ENCODE measurements at regions not wholly inside any gene's neighbourhood (a gene's known extent, or its start where the extent isn't known, plus 50 kb on each side); places are given as distances from the start of the nearest gene placed in this dataset.
A peak's percentile ranks its signal among the peaks of the same experiment; 100 is the strongest.

DNA sequence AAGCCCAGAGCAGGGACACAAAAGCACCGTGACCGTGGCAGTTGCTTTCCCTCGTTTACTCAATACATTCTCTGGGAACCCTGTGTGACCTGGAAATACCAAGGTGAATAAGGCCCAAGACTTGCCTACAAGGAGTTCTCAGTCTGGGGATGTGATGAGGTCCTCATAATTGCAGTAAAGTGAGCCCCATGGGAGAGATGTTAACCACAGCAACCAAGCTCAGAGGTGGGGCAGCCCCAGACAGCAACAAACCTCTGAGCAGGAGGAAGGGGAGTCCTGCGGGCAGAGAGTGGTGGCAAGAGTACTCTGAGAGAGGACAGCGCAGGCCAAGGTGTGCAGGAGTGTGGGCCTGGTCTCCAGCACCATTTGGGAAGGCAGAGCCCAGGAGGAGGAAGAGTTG, 91.6 kb downstream of the TTC32 start:
- DNase-seq (no peak), ATAC-seq (no peak)
- TF ChIP-seq, protein P1, sequence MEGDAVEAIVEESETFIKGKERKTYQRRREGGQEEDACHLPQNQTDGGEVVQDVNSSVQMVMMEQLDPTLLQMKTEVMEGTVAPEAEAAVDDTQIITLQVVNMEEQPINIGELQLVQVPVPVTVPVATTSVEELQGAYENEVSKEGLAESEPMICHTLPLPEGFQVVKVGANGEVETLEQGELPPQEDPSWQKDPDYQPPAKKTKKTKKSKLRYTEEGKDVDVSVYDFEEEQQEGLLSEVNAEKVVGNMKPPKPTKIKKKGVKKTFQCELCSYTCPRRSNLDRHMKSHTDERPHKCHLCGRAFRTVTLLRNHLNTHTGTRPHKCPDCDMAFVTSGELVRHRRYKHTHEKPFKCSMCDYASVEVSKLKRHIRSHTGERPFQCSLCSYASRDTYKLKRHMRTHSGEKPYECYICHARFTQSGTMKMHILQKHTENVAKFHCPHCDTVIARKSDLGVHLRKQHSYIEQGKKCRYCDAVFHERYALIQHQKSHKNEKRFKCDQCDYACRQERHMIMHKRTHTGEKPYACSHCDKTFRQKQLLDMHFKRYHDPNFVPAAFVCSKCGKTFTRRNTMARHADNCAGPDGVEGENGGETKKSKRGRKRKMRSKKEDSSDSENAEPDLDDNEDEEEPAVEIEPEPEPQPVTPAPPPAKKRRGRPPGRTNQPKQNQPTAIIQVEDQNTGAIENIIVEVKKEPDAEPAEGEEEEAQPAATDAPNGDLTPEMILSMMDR (IDR thresholded peaks at IDR 0.05): no peak
- no peak for TF ChIP-seq POLR2A (IDR thresholded peaks at IDR 0.05)
- Histone ChIP-seq H3K27me3 (no peaks in the 10 kb centered on the region), H3K9me3 (no peaks in the 10 kb centered on the region), H3K27ac (peak overlapping the region in 2 of 12 donors; percentile 17 to 19), H3K36me3 (no peaks in the 10 kb centered on the region), H3K4me1 (peaks cover 0 to 27% (median 0%) of the 10 kb centered on the region in 12 donors), H3K4me3 (no peak overlapping the region)
- intact Hi-C loops (cut with DNase I): no loop called here
- WGBS, 4 donors: 70 to 87% (median 84%) methylated on average over 5 of the region's 5 CpGs

DNA sequence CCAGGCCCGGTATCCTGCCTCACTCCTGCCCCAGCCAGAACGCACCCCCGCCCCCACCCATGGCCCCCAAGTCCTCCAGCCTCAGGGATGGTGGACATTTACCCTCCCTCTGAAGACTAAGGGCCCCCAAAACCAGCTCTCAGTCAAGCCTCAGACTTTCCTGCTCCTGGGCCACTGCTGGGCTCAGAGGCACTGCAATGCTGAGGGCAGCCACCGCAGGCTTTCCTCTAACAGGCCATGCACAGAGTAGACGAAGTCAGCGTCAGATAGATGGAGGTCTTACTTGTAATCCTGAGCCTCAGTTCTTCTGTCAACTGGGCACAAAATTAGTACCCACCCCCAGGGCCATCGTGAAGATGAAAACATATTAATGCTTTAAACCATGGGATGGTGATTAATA, 92.6 kb downstream of the TTC32 start:
- H3K4me3 ChIP-seq: no peak overlapping the region
- TF ChIP-seq, protein P1 (IDR thresholded peaks at IDR 0.05): no peak
- TF ChIP-seq POLR2A (IDR thresholded peaks at IDR 0.05): no peak
- H3K27ac ChIP-seq: no peak overlapping the region
- no peaks in the 10 kb centered on the region for H3K27me3 ChIP-seq
- 88 to 96% (median 94%) methylated on average over 5 to 7 of the region's 7 CpGs for WGBS, 4 donors
- H3K9me3 ChIP-seq: no peaks in the 10 kb centered on the region
- ATAC-seq: no peak
- DNase-seq: no peak
- intact Hi-C loops (cut with DNase I): no loop called here
- peaks cover 0 to 27% (median 0%) of the 10 kb centered on the region in 12 donors for H3K4me1 ChIP-seq
- no peaks in the 10 kb centered on the region for H3K36me3 ChIP-seq

DNA sequence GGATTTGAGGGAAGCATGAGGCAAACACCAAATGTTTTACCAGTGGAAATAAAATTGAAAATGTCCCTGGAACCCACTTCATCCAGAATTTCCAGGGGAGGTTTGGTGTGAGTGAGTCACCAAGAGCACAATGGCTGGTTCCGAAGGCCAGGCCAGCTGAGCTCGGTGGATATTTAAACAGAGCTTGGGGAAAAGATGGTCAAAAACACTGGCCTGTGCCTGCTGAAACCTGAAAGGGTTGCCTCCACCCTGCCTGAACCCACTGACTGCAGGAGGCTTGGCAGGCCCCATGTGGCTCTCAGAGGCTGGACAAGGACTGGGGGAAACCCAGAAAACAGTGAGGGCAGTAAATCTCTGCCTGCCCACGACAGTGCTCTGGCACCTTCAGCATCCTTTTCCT, 93.9 kb downstream of the TTC32 start:
- ATAC-seq (no peak), DNase-seq (no peak)
- peaks cover 0 to 30% (median 0%) of the 10 kb centered on the region in 12 donors for H3K4me1 ChIP-seq
- no peaks in the 10 kb centered on the region for H3K27me3 ChIP-seq
- no peak overlapping the region for H3K4me3 ChIP-seq
- WGBS, 4 donors: 73 to 83% (median 76%) methylated on average over 3 of the region's 3 CpGs
- TF ChIP-seq, protein P1 (IDR thresholded peaks at IDR 0.05): no peak
- no peak for TF ChIP-seq POLR2A (IDR thresholded peaks at IDR 0.05)
- H3K27ac ChIP-seq: no peak overlapping the region
- intact Hi-C loops (cut with DNase I): no loop called here
- no peaks in the 10 kb centered on the region for H3K36me3 ChIP-seq
- no peaks in the 10 kb centered on the region for H3K9me3 ChIP-seq

DNA sequence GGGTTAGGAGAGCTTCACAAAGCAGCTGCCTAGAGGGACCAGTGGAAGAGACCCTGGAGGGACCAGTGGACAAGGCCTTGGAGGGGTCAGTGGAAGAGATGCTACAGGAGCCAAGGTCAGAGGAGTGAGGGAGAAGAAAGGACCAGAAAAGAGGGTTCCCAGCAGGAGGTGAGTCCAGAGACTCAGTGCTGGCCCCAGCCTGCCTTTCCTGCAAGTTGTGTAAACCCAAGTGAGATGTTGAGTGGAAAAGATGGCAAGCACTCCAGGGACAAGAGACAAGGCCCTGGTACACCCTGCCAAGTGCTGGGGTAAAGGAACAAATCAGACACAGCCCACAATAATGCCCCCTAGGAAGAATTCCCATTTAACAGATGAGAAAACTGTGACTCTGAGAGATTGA, 94.4 kb downstream of the TTC32 start:
- H3K9me3 ChIP-seq: no peaks in the 10 kb centered on the region
- no peak overlapping the region for H3K4me3 ChIP-seq
- no peak for TF ChIP-seq POLR2A (IDR thresholded peaks at IDR 0.05)
- TF ChIP-seq, protein P1 (IDR thresholded peaks at IDR 0.05): no peak
- intact Hi-C loops (cut with DNase I): no loop called here
- ATAC-seq (no peak), DNase-seq (no peak)
- H3K4me1 ChIP-seq: peaks cover 0 to 35% (median 4%) of the 10 kb centered on the region in 12 donors
- H3K36me3 ChIP-seq: no peaks in the 10 kb centered on the region
- H3K27ac ChIP-seq: peak overlapping the region in 3 of 12 donors; percentile 5 to 43 (median 35)
- H3K27me3 ChIP-seq: no peaks in the 10 kb centered on the region
